ENCODE measurements at regions not wholly inside any gene's neighbourhood (a gene's known extent, or its start where the extent isn't known, plus 50 kb on each side); places are given as distances from the start of the nearest gene placed in this dataset.

- CTCF ChIA-PET, result interaction anchor here (1.1 kb wide), 1 partner anchor 10 kb away, joined by 3 read pairs; no protein-coding TSS in a partner anchor
- DNase-seq (ENCODE audit: low read depth, low spot score), result no peak
- POLR2A ChIA-PET, result no interaction called here
- TF ChIP-seq CTCF (IDR thresholded peaks at IDR 0.05; ENCODE audit: insufficient read depth, low read length, missing control alignments), result no peak
- H3K4me3 ChIP-seq (ENCODE audit: low read depth, low read length), result no peak overlapping the region
These were observed 148.2 kb upstream of the BDNF start for GRCh38 chr11:27848423-27848822.

GRCh38 chr11:27847496-27847895 lies 147.2 kb upstream of the BDNF start:
- ChIA-PET POLR2A (no interaction called here), CTCF (interaction anchor here (1.1 kb wide), 2 partner anchors 8 to 9 kb away, joined by 3 read pairs; no protein-coding TSS in a partner anchor)
- DNase-seq (ENCODE audit: low read depth, low spot score), result no peak
- H3K4me3 ChIP-seq (ENCODE audit: low read depth, low read length), result no peak overlapping the region
- TF ChIP-seq CTCF (IDR thresholded peaks at IDR 0.05; ENCODE audit: insufficient read depth, low read length, missing control alignments), result no peak

- no peak overlapping the region for H3K4me3 ChIP-seq (ENCODE audit: low read depth, low read length)
- TF ChIP-seq CTCF (IDR thresholded peaks at IDR 0.05; ENCODE audit: insufficient read depth, low read length, missing control alignments), result no peak
- POLR2A ChIA-PET, result no interaction called here
- CTCF ChIA-PET, result interaction anchor here (1.3 kb wide), 1 partner anchor 12 kb away, joined by 4 read pairs; no protein-coding TSS in a partner anchor
- DNase-seq (ENCODE audit: low read depth, low spot score), result no peak
These were observed 142.0 kb upstream of the BDNF start for GRCh38 chr11:27842290-27842689.

- CTCF ChIA-PET, result interaction anchor here (1.8 to 2.5 kb wide), 2 partner anchors 14 to 16 kb away, joined by 5 to 7 read pairs; no protein-coding TSS in a partner anchor
- POLR2A ChIA-PET, result no interaction called here
- no peak for TF ChIP-seq CTCF (IDR thresholded peaks at IDR 0.05; ENCODE audit: insufficient read depth, low read length, missing control alignments)
- no peak overlapping the region for H3K4me3 ChIP-seq (ENCODE audit: low read depth, low read length)
- no peak for DNase-seq (ENCODE audit: low read depth, low spot score)
These were observed 140.8 kb upstream of the BDNF start for GRCh38 chr11:27841023-27841422.

- POLR2A ChIA-PET, result no interaction called here
- CTCF ChIA-PET, result interaction anchor here (0.8 to 2.5 kb wide), 16 partner anchors 8 to 240 kb away, joined by 3 to 7 read pairs (median 3); no protein-coding TSS in a partner anchor
These were observed 139.1 kb upstream of the BDNF start for GRCh38 chr11:27839226-27839913.

More at GRCh38 chr11:27839226-27839913, 139.1 kb upstream of the BDNF start:
- peak; percentile 6 for TF ChIP-seq CTCF (IDR thresholded peaks at IDR 0.05; ENCODE audit: insufficient read depth, low read length, missing control alignments)
- H3K4me3 ChIP-seq (ENCODE audit: low read depth, low read length), result no peak overlapping the region
- no peak for DNase-seq (ENCODE audit: low read depth, low spot score)
